IMR-90 (cell line): ENCODE measurements at regions not wholly inside any gene's neighbourhood (a gene's known extent, or its start where the extent isn't known, plus 50 kb on each side); places are given as distances from the start of the nearest gene placed in this dataset.

Source experiments
- ATAC-seq: fragments of 200-7000 bp; cut with Tn5 transposase; 2 replicates; pipeline ENCODE4 v1.9.1; 2020; ENCODE audit warnings: low read depth, mild to moderate bottlenecking, moderate library complexity
- BruUV-seq: library from RNA; stranded (reverse); fragments of 400-500 nt; replicated peaks from 2 replicates; lab custom pipeline; 2021; lab: Mats Ljungman, UMichigan
- CTCF ChIA-PET: fragments of 300-600 bp; formaldehyde crosslinking; extraction: SDS; loops from one replicate; lab custom pipeline; 2021; ENCODE audit warnings: antibody characterized with exemption; lab: Yijun Ruan, JAX
- POLR2A ChIA-PET: fragments of 300-600 bp; sonication (Branson Sonifier 250); formaldehyde crosslinking; loops from one replicate; lab custom pipeline; 2022; ENCODE audit warnings: antibody characterized with exemption; ENCODE audit not compliant: unreplicated experiment; lab: Charles Lee
- DNase-seq: peaks from one replicate; pipeline ENCODE4 v3.0.0; 2013
- H2AFZ ChIP-seq: replicated peaks from 2 replicates; pipeline ENCODE3; 2013; ENCODE audit warnings: low read length, mild to moderate bottlenecking; ENCODE audit not compliant: poor library complexity
- H2AK5ac ChIP-seq: 2 replicates; pipeline ENCODE4 v1.6.1; 2013; ENCODE audit warnings: low read depth, low read length, inconsistent platforms
- H2AK9ac ChIP-seq: replicated peaks from 2 replicates; pipeline ENCODE3; 2013; ENCODE audit warnings: mild to moderate bottlenecking, low read depth, low read length, moderate library complexity; ENCODE audit not compliant: poor library complexity
- H2BK120ac ChIP-seq: 2 replicates; pipeline ENCODE4 v1.6.1; 2013; ENCODE audit warnings: low read depth, low read length, inconsistent platforms
- H2BK15ac ChIP-seq: 3 replicates; pipeline ENCODE4 v1.6.1; 2013; ENCODE audit warnings: low read depth, low read length, inconsistent platforms
- H2BK20ac ChIP-seq: 2 replicates; pipeline ENCODE4 v1.6.1; 2013; ENCODE audit warnings: low read depth, mild to moderate bottlenecking, inconsistent platforms, low read length, moderate library complexity
- H2BK5ac ChIP-seq: 2 replicates; pipeline ENCODE4 v1.6.1; 2013; ENCODE audit warnings: mild to moderate bottlenecking, low read depth, low read length, inconsistent platforms; ENCODE audit not compliant: poor library complexity, severe bottlenecking
- H3K14ac ChIP-seq: replicated peaks from 2 replicates; pipeline ENCODE4 v1.6.1; 2013; ENCODE audit warnings: low read depth, low read length, inconsistent platforms
- H3K18ac ChIP-seq: 2 replicates; pipeline ENCODE4 v1.6.1; 2013; ENCODE audit warnings: low read depth, low read length, control low read depth
- H3K23ac ChIP-seq: 2 replicates; pipeline ENCODE4 v1.6.1; 2013; ENCODE audit warnings: low read depth, low read length, inconsistent platforms
- H3K27ac ChIP-seq: 2 replicates; pipeline ENCODE4 v1.5.1; 2013; ENCODE audit warnings: mild to moderate bottlenecking, control low read depth, low read length; ENCODE audit not compliant: insufficient read depth
- H3K27me3 ChIP-seq: 2 replicates; pipeline ENCODE4 v1.6.1; 2013; ENCODE audit warnings: low read length; ENCODE audit not compliant: control insufficient read depth, insufficient read depth
- H3K36me3 ChIP-seq: 2 replicates; pipeline ENCODE4 v1.6.1; 2013; ENCODE audit warnings: low read length, mixed read lengths; ENCODE audit not compliant: control insufficient read depth, insufficient read depth
- H3K4ac ChIP-seq: 2 replicates; pipeline ENCODE4 v1.6.1; 2013; ENCODE audit warnings: low read depth, low read length, inconsistent platforms
- H3K4me1 ChIP-seq: 2 replicates; pipeline ENCODE4 v1.6.1; 2013; ENCODE audit warnings: low read length, mixed read lengths; ENCODE audit not compliant: control insufficient read depth, insufficient read depth
- H3K4me2 ChIP-seq: 2 replicates; pipeline ENCODE4 v1.6.1; 2013; ENCODE audit warnings: low read depth, mild to moderate bottlenecking, control low read depth, low read length, moderate library complexity
- H3K4me3 ChIP-seq: 2 replicates; pipeline ENCODE4 v1.5.1; 2013; ENCODE audit warnings: low read depth, mild to moderate bottlenecking, control low read depth, low read length, moderate library complexity; ENCODE audit not compliant: insufficient read depth
- H3K56ac ChIP-seq: 2 replicates; pipeline ENCODE4 v1.6.1; 2013; ENCODE audit warnings: low read length, inconsistent platforms; ENCODE audit not compliant: insufficient read depth; ENCODE audit errors: extremely low read depth
- H3K79me1 ChIP-seq, 2 experiments: 2 replicates each; pipeline ENCODE4 v1.6.1; 2013; ENCODE audit warnings: low read length in 2 of 2, inconsistent platforms in 1 of 2, low read depth in 1 of 2
- H3K9ac ChIP-seq: 2 replicates; pipeline ENCODE4 v1.6.1; 2013; ENCODE audit warnings: low read depth, low read length, control low read depth
- H3K9me1 ChIP-seq: 2 replicates; pipeline ENCODE4 v1.6.1; 2013; ENCODE audit warnings: low read length, inconsistent platforms; ENCODE audit not compliant: insufficient read depth
- H3K9me3 ChIP-seq: 2 replicates; pipeline ENCODE4 v1.6.1; 2013; ENCODE audit warnings: low read length; ENCODE audit not compliant: control insufficient read depth, insufficient read depth
- H4K20me1 ChIP-seq: 2 replicates; pipeline ENCODE4 v1.6.1; 2013; ENCODE audit warnings: low read length, inconsistent platforms; ENCODE audit not compliant: insufficient read depth
- H4K5ac ChIP-seq: 2 replicates; pipeline ENCODE4 v1.6.1; 2013; ENCODE audit warnings: mild to moderate bottlenecking, low read depth, low read length, control low read depth
- H4K8ac ChIP-seq, 2 experiments: 2 replicates each; pipeline ENCODE4 v1.6.1; 2013; ENCODE audit warnings: low read depth in 2 of 2, low read length in 2 of 2, control low read depth in 1 of 2, inconsistent platforms in 1 of 2
- H4K91ac ChIP-seq: 2 replicates; pipeline ENCODE4 v1.6.1; 2013; ENCODE audit warnings: low read depth, low read length, inconsistent platforms; ENCODE audit not compliant: insufficient read depth
- BHLHE40 ChIP-seq: fragments of 150-350 bp; IDR thresholded peaks from 2 replicates; pipeline ENCODE4 v1.6.1; 2016; ENCODE audit warnings: mild to moderate bottlenecking, low read depth, low read length
- CEBPB ChIP-seq: IDR thresholded peaks from 2 replicates; pipeline ENCODE4 v1.6.1; 2012; ENCODE audit warnings: low read depth, low read length, improper control_type of control experiment
- CHD1 ChIP-seq: IDR thresholded peaks from 2 replicates; pipeline ENCODE4 v1.6.1; 2012; ENCODE audit warnings: low read depth, low read length, improper control_type of control experiment
- ELK1 ChIP-seq: fragments of 150-350 bp; IDR thresholded peaks from 2 replicates; pipeline ENCODE4 v1.6.1; 2016; ENCODE audit warnings: low read depth, mild to moderate bottlenecking, low read length, moderate library complexity, borderline replicate concordance
- MAFK ChIP-seq: IDR thresholded peaks from 2 replicates; pipeline ENCODE4 v1.6.1; 2012; ENCODE audit warnings: low read depth, low read length, improper control_type of control experiment
- MAZ ChIP-seq: IDR thresholded peaks from 2 replicates; pipeline ENCODE4 v1.6.1; 2012; ENCODE audit warnings: low read depth, mild to moderate bottlenecking, low read length, improper control_type of control experiment, moderate library complexity, borderline replicate concordance
- MXI1 ChIP-seq: IDR thresholded peaks from 2 replicates; pipeline ENCODE4 v1.6.1; 2012; ENCODE audit warnings: low read depth, mild to moderate bottlenecking, low read length, moderate library complexity, borderline replicate concordance
- NFE2L2 ChIP-seq: fragments of 150-350 bp; IDR thresholded peaks from 2 replicates; pipeline ENCODE4 v1.6.1; 2016; ENCODE audit warnings: low read depth, mild to moderate bottlenecking, low read length
- POLR2A ChIP-seq: IDR thresholded peaks from 2 replicates; pipeline ENCODE4 v1.6.1; 2012; ENCODE audit warnings: mild to moderate bottlenecking, low read depth, low read length
- RAD21 ChIP-seq: IDR thresholded peaks from 2 replicates; pipeline ENCODE4 v1.6.1; 2012; ENCODE audit warnings: low read length, improper control_type of control experiment
- RCOR1 ChIP-seq: IDR thresholded peaks from 2 replicates; pipeline ENCODE4 v1.6.1; 2012; ENCODE audit warnings: mild to moderate bottlenecking, low read length, improper control_type of control experiment; ENCODE audit not compliant: insufficient replicate concordance
- RFX5 ChIP-seq: IDR thresholded peaks from 2 replicates; pipeline ENCODE4 v1.8.0; 2012; ENCODE audit warnings: low read depth, mild to moderate bottlenecking, low read length, moderate library complexity
- SMC3 ChIP-seq: fragments of 150-350 bp; IDR thresholded peaks from 2 replicates; pipeline ENCODE4 v1.6.1; 2016; ENCODE audit warnings: low read depth, mild to moderate bottlenecking, antibody characterized with exemption, low read length, moderate library complexity
- USF2 ChIP-seq: fragments of 150-350 bp; IDR thresholded peaks from 2 replicates; pipeline ENCODE4 v1.6.1; 2017; ENCODE audit warnings: mild to moderate bottlenecking, antibody characterized with exemption, low read length, low read depth
- WGBS, 2 experiments: methylation state at CpG; one replicate each; pipeline versions ENCODE4 v1.1.5 to v1.1.7; 2013; ENCODE audit warnings: missing lambda C conversion rate in 2 of 2; ENCODE audit not compliant: insufficient read length in 1 of 2; ENCODE audit errors: extremely low coverage in 2 of 2; 5-methylcytosine and 5-hydroxymethylcytosine counted together
- dilution Hi-C: fragments of 300-500 bp; cut with HindIII; formaldehyde crosslinking; loops from one replicate; pipeline ENCODE4 v1.14.3; 2018; ENCODE audit warnings: low sequenced_read_pairs; ENCODE audit not compliant: unreplicated experiment
- in situ Hi-C: fragments of 300-500 bp; cut with MboI; formaldehyde crosslinking; loops from 3 replicates; pipeline ENCODE4 v1.14.3; 2019; ENCODE audit warnings: low sequenced_read_pairs, inconsistent platforms, mixed read lengths
- intact Hi-C: fragments of 100-400 bp; cut with micrococcal nuclease; formaldehyde crosslinking; loops from 2 replicates; pipeline ENCODE4 v1.10.0; 2022
- TF ChIP-seq, protein P1 (sequence below): conservative IDR thresholded peaks from 2 replicates; pipeline ENCODE4 v1.5.1; 2012; ENCODE audit warnings: mild to moderate bottlenecking, low read depth, low read length, improper control_type of control experiment

- Histone ChIP-seq H3K23ac (no peak overlapping the region), H3K4me2 (no peak overlapping the region), H4K5ac (no peak overlapping the region), H2BK15ac (no peak overlapping the region), H3K79me1 (no peaks in the 10 kb centered on the region), H3K18ac (no peak overlapping the region), H2BK20ac (no peak overlapping the region), H4K8ac (no peak overlapping the region), H4K91ac (no peak overlapping the region), H3K14ac (no peak overlapping the region), H3K27me3 (peaks cover 28% of the 10 kb centered on the region), H3K27ac (no peak overlapping the region), H2BK120ac (no peak overlapping the region), H2AK9ac (no peak overlapping the region), H3K4ac (no peak overlapping the region), H3K9me3 (no peaks in the 10 kb centered on the region), H2AK5ac (no peak overlapping the region), H3K36me3 (no peaks in the 10 kb centered on the region), H2AFZ (no peak overlapping the region), H2BK5ac (no peak overlapping the region), H3K9me1 (no peaks in the 10 kb centered on the region), H3K56ac (no peak overlapping the region), H3K4me1 (no peaks in the 10 kb centered on the region), H3K9ac (no peak overlapping the region), H3K4me3 (no peak overlapping the region), H4K20me1 (no peaks in the 10 kb centered on the region)
- intact Hi-C loops (no loop called here), dilution Hi-C loops (no loop called here), in situ Hi-C loops (no loop called here)
- no CpG with 5 or more reads among the region's 2 CpGs for WGBS, 2 experiments
- ChIA-PET POLR2A (no interaction called here), CTCF (no interaction called here)
- DNase-seq: no peak
- no TSS peak for BruUV-seq
- no peak for ATAC-seq
- TF ChIP-seq ELK1 (no peak), CHD1 (no peak), MAZ (no peak), CEBPB (no peak), USF2 (no peak), SMC3 (no peak), NFE2L2 (no peak), POLR2A (no peak), RFX5 (no peak), MAFK (no peak), RCOR1 (no peak), MXI1 (no peak), BHLHE40 (no peak), RAD21 (no peak)
- TF ChIP-seq, protein P1, sequence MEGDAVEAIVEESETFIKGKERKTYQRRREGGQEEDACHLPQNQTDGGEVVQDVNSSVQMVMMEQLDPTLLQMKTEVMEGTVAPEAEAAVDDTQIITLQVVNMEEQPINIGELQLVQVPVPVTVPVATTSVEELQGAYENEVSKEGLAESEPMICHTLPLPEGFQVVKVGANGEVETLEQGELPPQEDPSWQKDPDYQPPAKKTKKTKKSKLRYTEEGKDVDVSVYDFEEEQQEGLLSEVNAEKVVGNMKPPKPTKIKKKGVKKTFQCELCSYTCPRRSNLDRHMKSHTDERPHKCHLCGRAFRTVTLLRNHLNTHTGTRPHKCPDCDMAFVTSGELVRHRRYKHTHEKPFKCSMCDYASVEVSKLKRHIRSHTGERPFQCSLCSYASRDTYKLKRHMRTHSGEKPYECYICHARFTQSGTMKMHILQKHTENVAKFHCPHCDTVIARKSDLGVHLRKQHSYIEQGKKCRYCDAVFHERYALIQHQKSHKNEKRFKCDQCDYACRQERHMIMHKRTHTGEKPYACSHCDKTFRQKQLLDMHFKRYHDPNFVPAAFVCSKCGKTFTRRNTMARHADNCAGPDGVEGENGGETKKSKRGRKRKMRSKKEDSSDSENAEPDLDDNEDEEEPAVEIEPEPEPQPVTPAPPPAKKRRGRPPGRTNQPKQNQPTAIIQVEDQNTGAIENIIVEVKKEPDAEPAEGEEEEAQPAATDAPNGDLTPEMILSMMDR: no peak
Measured at GRCh38 chr6:14386263-14386662, 268.7 kb downstream of the CD83 start.
